H1 (cell line): ENCODE measurements at regions not wholly inside any gene's neighbourhood (a gene's known extent, or its start where the extent isn't known, plus 50 kb on each side); places are given as distances from the start of the nearest gene placed in this dataset.

Source experiments
- CTCF ChIA-PET: fragments of 300-600 bp; sonication (Branson Sonifier 250); formaldehyde crosslinking; loops from one replicate; lab custom pipeline; 2021; ENCODE audit not compliant: partially characterized antibody; lab: Charles Lee
- POLR2A ChIA-PET: fragments of 300-600 bp; sonication (Branson Sonifier 250); formaldehyde crosslinking; loops from one replicate; lab custom pipeline; 2021; ENCODE audit warnings: inconsistent platforms; ENCODE audit not compliant: partially characterized antibody; lab: Charles Lee
- DNase-seq, 2 experiments: peaks; one replicate each; pipeline versions ENCODE4 v3.0.0 to v3.0.0-alpha.2; 2010 to 2022; ENCODE audit warnings: low spot score in 2 of 2, low read depth in 1 of 2, mixed read lengths in 1 of 2
- FAIRE-seq: peaks from 2 replicates; lab custom pipeline; 2011; peaks lifted over from hg19 to GRCh38; lab: Jason Lieb, UNC
- H2AFZ ChIP-seq: 2 replicates; pipeline ENCODE4 v1.8.1; 2012; ENCODE audit warnings: low read length, inconsistent platforms
- H2AK5ac ChIP-seq: 2 replicates; pipeline ENCODE4 v1.6.1; 2013; ENCODE audit warnings: low read depth, low read length
- H2BK120ac ChIP-seq: replicated peaks from 2 replicates; pipeline ENCODE3; 2013; ENCODE audit warnings: low read depth, low read length, inconsistent platforms
- H2BK12ac ChIP-seq: 2 replicates; pipeline ENCODE4 v1.6.1; 2013; ENCODE audit warnings: low read depth, low read length
- H2BK15ac ChIP-seq: 2 replicates; pipeline ENCODE4 v1.6.1; 2013; ENCODE audit warnings: low read length
- H2BK20ac ChIP-seq: 2 replicates; pipeline ENCODE4 v1.6.1; 2013; ENCODE audit warnings: low read length
- H2BK5ac ChIP-seq: 2 replicates; pipeline ENCODE4 v1.6.1; 2013; ENCODE audit warnings: low read depth, low read length
- H3K14ac ChIP-seq: 2 replicates; pipeline ENCODE4 v1.6.1; 2013; ENCODE audit warnings: inconsistent platforms; ENCODE audit not compliant: insufficient read length
- H3K18ac ChIP-seq: 2 replicates; pipeline ENCODE4 v1.6.1; 2013; ENCODE audit warnings: low read length; ENCODE audit errors: extremely low read depth
- H3K23ac ChIP-seq: 2 replicates; pipeline ENCODE4 v1.6.1; 2013; ENCODE audit warnings: inconsistent platforms; ENCODE audit not compliant: insufficient read length
- H3K23me2 ChIP-seq: 2 replicates; pipeline ENCODE4 v1.6.1; 2013; ENCODE audit warnings: low read depth, low read length
- H3K27ac ChIP-seq: 2 replicates; pipeline ENCODE4 v1.6.1; 2011; ENCODE audit warnings: low read depth, low read length, inconsistent platforms
- H3K27me3 ChIP-seq, 4 experiments: replicated peaks in 1 of 4; 1 replicate in 1 of 4; 2 replicates in 3 of 4; pipeline versions ENCODE4 v1.6.1 to v1.8.1; 2011 to 2013; ENCODE audit warnings: low read length in 3 of 4, mild to moderate bottlenecking in 3 of 4, inconsistent platforms in 2 of 4, mixed read lengths in 2 of 4, moderate library complexity in 1 of 4; ENCODE audit not compliant: control insufficient read depth in 3 of 4, insufficient read depth in 3 of 4; ENCODE audit errors: extremely low read depth in 1 of 4
- H3K36me3 ChIP-seq, 4 experiments: 2 replicates each; pipeline versions ENCODE4 v1.6.1 to v1.8.1; 2011 to 2013; ENCODE audit warnings: mild to moderate bottlenecking in 4 of 4, low read length in 3 of 4, moderate library complexity in 2 of 4, control low read depth in 1 of 4, inconsistent platforms in 1 of 4; ENCODE audit not compliant: insufficient read depth in 4 of 4, control insufficient read depth in 2 of 4
- H3K4ac ChIP-seq: replicated peaks from 2 replicates; pipeline ENCODE3; 2013; ENCODE audit warnings: low read length, low read depth, mixed read lengths, inconsistent platforms; ENCODE audit not compliant: insufficient read length
- H3K4me1 ChIP-seq, 4 experiments: replicated peaks in 1 of 4; 1 replicate in 1 of 4; 2 replicates in 3 of 4; pipeline versions ENCODE4 v1.6.1 to v1.8.1; 2011 to 2013; ENCODE audit warnings: low read length in 3 of 4, inconsistent platforms in 2 of 4, mixed read lengths in 1 of 4; ENCODE audit not compliant: insufficient read depth in 4 of 4, control insufficient read depth in 3 of 4
- H3K4me2 ChIP-seq, 2 experiments: 2 replicates each; pipeline versions ENCODE4 v1.6.1 to v1.8.1; 2011 to 2013; ENCODE audit warnings: low read depth in 2 of 2, low read length in 2 of 2, control low read depth in 1 of 2, inconsistent platforms in 1 of 2, mild to moderate bottlenecking in 1 of 2; ENCODE audit not compliant: insufficient read depth in 1 of 2
- H3K4me3 ChIP-seq, 4 experiments: fragments of 200-600, 300-600 bp in 1 of 4; sonication (generic), shearing (Covaris generic), sonication (Bioruptor Twin) in 1 of 4; 2 replicates each; pipeline versions ENCODE4 v1.5.1 to v1.8.1; 2011 to 2016; ENCODE audit warnings: low read length in 4 of 4, low read depth in 3 of 4, control low read depth in 2 of 4, inconsistent platforms in 2 of 4, mild to moderate bottlenecking in 2 of 4, mixed read lengths in 1 of 4, moderate library complexity in 1 of 4; ENCODE audit not compliant: insufficient read depth in 2 of 4; ENCODE audit errors: extremely low read depth in 1 of 4
- H3K56ac ChIP-seq: replicated peaks from 2 replicates; pipeline ENCODE3; 2013; ENCODE audit warnings: low read depth, mild to moderate bottlenecking, mixed read lengths, low read length, inconsistent platforms; ENCODE audit not compliant: insufficient read length
- H3K79me1 ChIP-seq: 2 replicates; pipeline ENCODE4 v1.6.1; 2013; ENCODE audit warnings: low read depth, low read length, control low read depth
- H3K79me2 ChIP-seq, 2 experiments: 2 replicates each; pipeline versions ENCODE4 v1.6.1 to v1.8.1; 2012 to 2013; ENCODE audit warnings: low read length in 2 of 2, mild to moderate bottlenecking in 2 of 2, inconsistent platforms in 1 of 2; ENCODE audit not compliant: insufficient read depth in 2 of 2, control insufficient read depth in 1 of 2
- H3K9ac ChIP-seq, 4 experiments: replicated peaks in 1 of 4; 1 replicate in 1 of 4; 2 replicates in 3 of 4; pipeline versions ENCODE4 v1.6.1 to v1.8.1; 2011 to 2013; ENCODE audit warnings: low read depth in 3 of 4, low read length in 3 of 4, control low read depth in 2 of 4, mild to moderate bottlenecking in 2 of 4, moderate library complexity in 2 of 4, inconsistent platforms in 1 of 4; ENCODE audit errors: extremely low read depth in 1 of 4
- H3K9me3 ChIP-seq, 2 experiments: 2 replicates each; pipeline versions ENCODE4 v1.6.1 to v1.8.1; 2012 to 2013; ENCODE audit warnings: mild to moderate bottlenecking in 2 of 2, moderate library complexity in 2 of 2, control low read depth in 1 of 2, inconsistent platforms in 1 of 2, low read depth in 1 of 2, low read length in 1 of 2, mixed read lengths in 1 of 2; ENCODE audit not compliant: insufficient read depth in 2 of 2
- H4K20me1 ChIP-seq, 2 experiments: replicated peaks in 1 of 2; 2 replicates each; pipeline versions ENCODE3 to v1.8.1; 2011 to 2013; ENCODE audit warnings: inconsistent platforms in 2 of 2, low read length in 2 of 2, mild to moderate bottlenecking in 1 of 2; ENCODE audit not compliant: insufficient read depth in 2 of 2, control insufficient read depth in 1 of 2
- H4K5ac ChIP-seq: 2 replicates; pipeline ENCODE4 v1.6.1; 2013; ENCODE audit warnings: low read length, low read depth, mixed read lengths, inconsistent platforms; ENCODE audit not compliant: insufficient read length
- H4K8ac ChIP-seq: 2 replicates; pipeline ENCODE4 v1.8.0; 2013; ENCODE audit warnings: mild to moderate bottlenecking, moderate library complexity, low read length, inconsistent platforms; ENCODE audit not compliant: insufficient read depth; ENCODE audit errors: extremely low read depth
- H4K91ac ChIP-seq: replicated peaks from 2 replicates; pipeline ENCODE3; 2013; ENCODE audit warnings: low read length, mixed read lengths, inconsistent platforms; ENCODE audit not compliant: insufficient read length
- BACH1 ChIP-seq: IDR thresholded peaks from 2 replicates; pipeline ENCODE4 v1.6.1; 2012; ENCODE audit warnings: low read length, improper control_type of control experiment
- CHD1 ChIP-seq: IDR thresholded peaks from 2 replicates; pipeline ENCODE4 v1.6.1; 2012; ENCODE audit warnings: low read depth, low read length, improper control_type of control experiment
- CREB1 ChIP-seq: IDR thresholded peaks from 2 replicates; pipeline ENCODE4 v1.6.1; 2012; ENCODE audit warnings: inconsistent platforms
- EGR1 ChIP-seq: IDR thresholded peaks from 2 replicates; pipeline ENCODE4 v1.6.1; 2011; ENCODE audit warnings: low read depth, low read length, borderline replicate concordance
- FOSL1 ChIP-seq: IDR thresholded peaks from 2 replicates; pipeline ENCODE4 v1.6.1; 2011; ENCODE audit warnings: mild to moderate bottlenecking, low read depth, low read length, moderate library complexity; ENCODE audit not compliant: insufficient read depth
- HDAC6 ChIP-seq: IDR thresholded peaks from one replicate; pipeline ENCODE4 v1.7.1; 2012; ENCODE audit warnings: low read depth, mild to moderate bottlenecking, inconsistent platforms, low read length, moderate library complexity
- KDM1A ChIP-seq: fragments of 200-600, 300-600 bp; sonication (generic); IDR thresholded peaks from 2 replicates; pipeline ENCODE4 v1.7.1; 2016; ENCODE audit warnings: mild to moderate bottlenecking, low read length, borderline replicate concordance
- MAFK ChIP-seq: IDR thresholded peaks from 2 replicates; pipeline ENCODE4 v1.6.1; 2012; ENCODE audit warnings: low read depth, mild to moderate bottlenecking, improper control_type of control experiment, low read length
- MAX ChIP-seq: IDR thresholded peaks from 2 replicates; pipeline ENCODE4 v1.6.1; 2012; ENCODE audit warnings: inconsistent platforms
- POLR2A ChIP-seq, 2 experiments: IDR thresholded peaks; 1 replicate in 1 of 2; 2 replicates in 1 of 2; pipeline ENCODE4 v1.6.1; 2011; ENCODE audit warnings: low read depth in 2 of 2, low read length in 2 of 2, mild to moderate bottlenecking in 2 of 2; ENCODE audit errors: control extremely low read depth in 1 of 2
- RFX5 ChIP-seq: IDR thresholded peaks from 2 replicates; pipeline ENCODE4 v1.6.1; 2011; ENCODE audit warnings: low read depth, low read length, improper control_type of control experiment, borderline replicate concordance
- SAP30 ChIP-seq: fragments of 300-600 bp; sonication (generic); IDR thresholded peaks from 2 replicates; pipeline ENCODE4 v1.7.1; 2012; ENCODE audit warnings: low read length, moderate library complexity, mild to moderate bottlenecking, inconsistent platforms; ENCODE audit not compliant: insufficient read depth, insufficient replicate concordance
- SIX5 ChIP-seq: IDR thresholded peaks from 2 replicates; pipeline ENCODE4 v1.6.1; 2011; ENCODE audit warnings: mild to moderate bottlenecking, low read depth, low read length
- SP2 ChIP-seq: IDR thresholded peaks from 2 replicates; pipeline ENCODE4 v1.6.1; 2012; ENCODE audit warnings: mild to moderate bottlenecking, low read length, inconsistent platforms
- TEAD4 ChIP-seq: IDR thresholded peaks from 2 replicates; pipeline ENCODE4 v1.6.1; 2012; ENCODE audit warnings: low read depth, low read length, inconsistent platforms, mixed read lengths
- USF2 ChIP-seq: IDR thresholded peaks from 2 replicates; pipeline ENCODE4 v1.6.1; 2011; ENCODE audit warnings: low read length, improper control_type of control experiment

- Histone ChIP-seq H2BK5ac (no peak overlapping the region), H2BK12ac (0 out of 2 replicates have a peak overlapping the region, but pooled peaks have one; percentile 5), H3K23me2 (no peaks in the 10 kb centered on the region), H3K4me1 (no peaks in the 10 kb centered on the region), H3K27ac (no peak overlapping the region), H2BK120ac (no peak overlapping the region), H3K9me3 (no peaks in the 10 kb centered on the region), H3K18ac (no peak overlapping the region), H4K20me1 (no peaks in the 10 kb centered on the region), H3K14ac (no peak overlapping the region), H4K8ac (no peak overlapping the region), H2AK5ac (no peak overlapping the region), H3K27me3 (no peaks in the 10 kb centered on the region), H3K4me2 (no peak overlapping the region), H2BK15ac (no peak overlapping the region), H3K23ac (no peak overlapping the region), H4K91ac (no peak overlapping the region), H2BK20ac (no peak overlapping the region), H3K79me1 (no peaks in the 10 kb centered on the region), H3K4me3 (no peak overlapping the region), H3K36me3 (no peaks in the 10 kb centered on the region), H3K9ac (no peak overlapping the region), H3K79me2 (no peaks in the 10 kb centered on the region), H3K56ac (no peak overlapping the region), H2AFZ (no peak overlapping the region), H4K5ac (no peak overlapping the region), H3K4ac (no peak overlapping the region)
- FAIRE-seq (no peak), DNase-seq (no peak)
- no peak for TF ChIP-seq SP2
- TF ChIP-seq MAX: no peak
- no peak for TF ChIP-seq POLR2A (IDR thresholded peaks at IDR 0.05; ENCODE audit: control extremely low read depth in 1 of 2, low read depth in 2 of 2, low read length in 2 of 2)
- TF ChIP-seq MAFK: no peak
- no peak for TF ChIP-seq FOSL1
- TF ChIP-seq RFX5: no peak
- no peak for TF ChIP-seq CREB1
- TF ChIP-seq KDM1A: no peak
- TF ChIP-seq SIX5: no peak
- TF ChIP-seq BACH1: no peak
- TF ChIP-seq HDAC6: no peak
- no peak for TF ChIP-seq TEAD4
- TF ChIP-seq CHD1: no peak
- no peak for TF ChIP-seq SAP30
- TF ChIP-seq USF2: no peak
- TF ChIP-seq EGR1: no peak
- CTCF ChIA-PET: interaction anchor here (0.9 to 1.3 kb wide), 2 partner anchors 8 to 21 kb away, joined by 3 read pairs; no protein-coding TSS in a partner anchor
- POLR2A ChIA-PET: no interaction called here
These were observed 153.6 kb upstream of the KLF7 start for GRCh38 chr2:207319316-207319715.
